D721Med (cell line): ENCODE measurements at regions not wholly inside any gene's neighbourhood (a gene's known extent, or its start where the extent isn't known, plus 50 kb on each side); places are given as distances from the start of the nearest gene placed in this dataset.

ENCODE experiments used
- DNase-seq: peaks from one replicate; pipeline ENCODE4 v3.0.0; 2011; ENCODE audit warnings: low spot score; ENCODE audit not compliant: insufficient read length
- FAIRE-seq: peaks from 2 replicates; lab custom pipeline; 2011; peaks lifted over from hg19 to GRCh38; lab: Jason Lieb, UNC
- CTCF ChIP-seq: IDR thresholded peaks from 2 replicates; pipeline ENCODE4 v1.5.1; 2012; ENCODE audit warnings: mild to moderate bottlenecking, control low read depth; ENCODE audit not compliant: insufficient read depth; ENCODE audit errors: missing control alignments

GRCh38 chr16:29318037-29318436 is 88.5 kb downstream of the NPIPB11 start:
- FAIRE-seq (no peak), DNase-seq (no peak)
- TF ChIP-seq CTCF, result no peak

GRCh38 chr16:29317269-29317668 is 89.2 kb downstream of the NPIPB11 start:
- DNase-seq, result no peak
- TF ChIP-seq CTCF, result no peak

GRCh38 chr16:29316761-29317183 is 89.7 kb downstream of the NPIPB11 start:
- no peak for TF ChIP-seq CTCF
- FAIRE-seq (no peak), DNase-seq (no peak)

More at GRCh38 chr16:29317269-29317668, 89.2 kb downstream of the NPIPB11 start:
- no peak for FAIRE-seq

GRCh38 chr16:29315916-29316517 is 90.5 kb downstream of the NPIPB11 start:
- TF ChIP-seq CTCF, result no peak
- FAIRE-seq (no peak), DNase-seq (no peak)

GRCh38 chr16:29315046-29315445 is 91.5 kb downstream of the NPIPB11 start:
- FAIRE-seq (no peak), DNase-seq (no peak)
- TF ChIP-seq CTCF, result no peak

GRCh38 chr16:29314292-29314934 is 92.1 kb downstream of the NPIPB11 start:
- FAIRE-seq (no peak), DNase-seq (no peak)
- no peak for TF ChIP-seq CTCF

- FAIRE-seq, result no peak
- no peak for TF ChIP-seq CTCF
Observed at GRCh38 chr16:29313559-29314048, 92.9 kb downstream of the NPIPB11 start.

More at GRCh38 chr16:29313559-29314048, 92.9 kb downstream of the NPIPB11 start:
- no peak for DNase-seq
